GM18951 (cell line): ENCODE measurements at regions not wholly inside any gene's neighbourhood (a gene's known extent, or its start where the extent isn't known, plus 50 kb on each side); places are given as distances from the start of the nearest gene placed in this dataset.

ENCODE experiments used
- POLR2A ChIP-seq: IDR thresholded peaks from 4 replicates; pipeline ENCODE4 v1.6.1; 2011; ENCODE audit warnings: mild to moderate bottlenecking; ENCODE audit not compliant: insufficient read length, insufficient read depth; ENCODE audit errors: extremely low read depth
- in situ Hi-C: fragments of 300-500 bp; cut with MboI; formaldehyde crosslinking; loops from one replicate; pipeline ENCODE4 v1.12.0; 2022; ENCODE audit warnings: low sequenced_read_pairs, mixed read lengths, inconsistent platforms; ENCODE audit not compliant: unreplicated experiment

- TF ChIP-seq POLR2A = no peak
- in situ Hi-C loops = no loop called here
These were observed 326.7 kb upstream of the CNR1 start for GRCh38 chr6:88492824-88493223.

- TF ChIP-seq POLR2A = no peak
- in situ Hi-C loops = no loop called here
These were observed 326.1 kb upstream of the CNR1 start for GRCh38 chr6:88492241-88492640.

- in situ Hi-C loops = no loop called here
- no peak for TF ChIP-seq POLR2A
These were observed 325.2 kb upstream of the CNR1 start for GRCh38 chr6:88491266-88491880.

- in situ Hi-C loops = no loop called here
- no peak for TF ChIP-seq POLR2A
These were observed 324.7 kb upstream of the CNR1 start for GRCh38 chr6:88490908-88491264.

GRCh38 chr6:88490195-88490907 is 324.2 kb upstream of the CNR1 start:
- in situ Hi-C loops = no loop called here
- no peak for TF ChIP-seq POLR2A

- in situ Hi-C loops = no loop called here
- TF ChIP-seq POLR2A = no peak
These were observed 317.3 kb upstream of the CNR1 start for GRCh38 chr6:88483424-88483823.

GRCh38 chr6:88482465-88482864 is 316.3 kb upstream of the CNR1 start:
- in situ Hi-C loops = no loop called here
- no peak for TF ChIP-seq POLR2A

- TF ChIP-seq POLR2A = no peak
- in situ Hi-C loops = no loop called here
These were observed 315.4 kb upstream of the CNR1 start for GRCh38 chr6:88481519-88481918.

- no peak for TF ChIP-seq POLR2A
- in situ Hi-C loops = no loop called here
These were observed 314.7 kb upstream of the CNR1 start for GRCh38 chr6:88480816-88481215.

DNA sequence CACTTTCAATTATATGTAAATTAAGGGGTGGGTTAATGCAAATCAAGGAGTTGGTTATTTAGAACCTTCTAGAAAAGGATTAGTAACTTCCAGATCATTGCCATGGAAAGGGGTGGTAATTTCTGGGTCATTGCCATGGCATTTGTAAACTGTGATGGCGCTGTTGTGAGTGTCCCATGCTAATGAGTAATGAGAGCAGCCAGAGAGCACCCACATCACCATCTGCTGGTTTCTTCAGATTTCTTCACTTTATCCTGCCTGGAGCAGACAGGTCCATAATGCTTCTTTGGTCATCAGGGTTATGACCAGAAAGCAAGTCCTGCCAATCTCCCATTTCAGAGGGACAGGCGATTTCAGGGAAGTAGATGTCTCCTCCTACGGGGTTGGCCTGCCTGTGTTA is 311.3 kb upstream of the CNR1 start:
- TF ChIP-seq POLR2A = no peak
- in situ Hi-C loops = no loop called here

DNA sequence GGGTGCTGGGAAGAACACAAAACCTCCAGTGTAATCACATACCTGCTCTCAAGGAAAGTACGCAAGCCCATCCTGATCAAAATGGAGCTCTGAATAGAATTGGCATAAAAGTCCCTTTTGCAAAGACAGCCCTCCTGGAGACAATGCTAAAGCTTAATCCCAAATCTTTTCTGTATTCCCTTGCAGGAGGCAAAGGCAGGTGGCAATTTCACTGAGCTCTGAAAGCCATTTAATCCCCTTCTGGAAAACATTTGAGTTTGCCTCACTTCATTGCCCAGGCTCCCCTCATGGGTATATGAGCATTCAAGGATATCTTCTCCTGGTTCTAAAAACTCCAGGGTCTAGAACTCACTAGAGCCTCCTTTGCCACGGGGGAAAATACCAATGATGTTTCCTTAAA is 310.2 kb upstream of the CNR1 start:
- in situ Hi-C loops = no loop called here
- no peak for TF ChIP-seq POLR2A

DNA sequence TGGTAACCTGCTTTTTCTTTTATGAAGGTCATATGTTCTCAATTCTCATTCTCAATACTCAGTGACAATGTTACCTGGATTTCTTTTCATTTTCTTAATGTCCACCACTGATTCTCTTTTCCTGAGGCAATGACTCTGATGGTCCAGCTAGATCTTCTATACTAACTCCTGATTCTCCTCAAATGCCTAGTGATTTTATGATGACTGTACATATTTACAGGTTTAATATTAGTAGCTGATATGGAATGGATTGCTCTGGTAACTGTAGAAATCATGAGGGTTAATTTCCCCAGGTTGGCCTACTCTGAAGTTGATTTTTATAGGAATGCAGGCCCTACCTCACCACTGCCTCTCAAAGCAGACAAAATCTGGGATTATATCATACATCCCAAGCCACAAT is 308.6 kb upstream of the CNR1 start:
- in situ Hi-C loops = no loop called here
- no peak for TF ChIP-seq POLR2A

- in situ Hi-C loops = no loop called here
- no peak for TF ChIP-seq POLR2A
These were observed 307.4 kb upstream of the CNR1 start for GRCh38 chr6:88473589-88473988.

DNA sequence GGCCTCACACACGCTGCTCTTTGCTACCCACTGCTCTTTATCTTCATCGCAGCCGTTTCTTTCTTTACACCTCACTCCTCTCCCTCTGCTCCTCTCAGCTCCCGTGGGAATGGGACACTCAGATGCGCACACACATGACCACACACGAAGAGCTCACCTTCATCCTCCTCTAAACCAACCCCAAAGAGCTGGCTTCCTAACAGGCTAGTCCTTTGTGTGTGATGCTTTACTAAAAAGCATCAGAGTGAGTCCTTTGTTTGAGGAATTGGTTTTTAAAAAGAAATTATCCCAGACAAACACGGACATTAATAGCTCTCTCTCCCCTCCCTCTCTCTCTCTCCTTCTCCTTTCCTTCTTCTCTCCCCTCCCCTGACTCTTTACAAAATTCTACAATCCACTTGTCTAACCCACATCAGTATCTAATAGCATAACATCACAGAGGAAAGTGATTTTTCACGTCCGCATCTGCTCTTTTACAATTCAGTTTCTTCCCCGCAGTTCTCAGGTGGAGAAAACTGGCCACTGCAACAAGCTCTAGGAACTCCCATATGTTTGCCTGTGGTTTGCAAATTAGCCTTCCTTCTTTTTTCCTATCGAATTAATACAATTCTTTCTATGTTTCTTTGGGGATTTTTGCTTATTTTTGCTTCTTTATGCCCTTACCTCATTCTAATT is 306.8 kb upstream of the CNR1 start:
- TF ChIP-seq POLR2A = no peak
- in situ Hi-C loops = no loop called here
